HG03460 (cell line): ENCODE measurements at regions not wholly inside any gene's neighbourhood (a gene's known extent, or its start where the extent isn't known, plus 50 kb on each side); places are given as distances from the start of the nearest gene placed in this dataset.
"Not testable (repeated sequence)": the region's sequence is repeated elsewhere in the genome, so short reads cannot be mapped to it uniquely, and the experiment has no call there.

ENCODE experiments used
- ATAC-seq: cut with Tn5 transposase; IDR thresholded peaks from one replicate; pipeline ENCODE4 v1.9.1; 2021; ENCODE audit not compliant: unreplicated experiment

- ATAC-seq, result no peak
Measured at GRCh38 chr5:167920589-167920988, 370.9 kb upstream of the WWC1 start.

- no peak for ATAC-seq
Measured at GRCh38 chr5:167921796-167922195, 369.6 kb upstream of the WWC1 start.

GRCh38 chr5:167923396-167923795 is 368.0 kb upstream of the WWC1 start:
- no peak for ATAC-seq

- no peak for ATAC-seq
Measured at GRCh38 chr5:167929841-167930240, 361.6 kb upstream of the WWC1 start.

GRCh38 chr5:167934551-167934971 is 356.9 kb upstream of the WWC1 start:
- ATAC-seq, result no peak

- ATAC-seq, result no peak
Measured at GRCh38 chr5:167936022-167936421, 355.4 kb upstream of the WWC1 start.

GRCh38 chr5:167936944-167937634 is 354.4 kb upstream of the WWC1 start:
- ATAC-seq, result no peak

GRCh38 chr5:167937635-167937998 is 353.8 kb upstream of the WWC1 start:
- ATAC-seq, result no peak

- ATAC-seq, result no peak
Measured at GRCh38 chr5:167939686-167940085, 351.8 kb upstream of the WWC1 start.

- no peak for ATAC-seq
Measured at GRCh38 chr5:167940911-167941310, 350.5 kb upstream of the WWC1 start.

GRCh38 chr5:167941556-167941955 is 349.9 kb upstream of the WWC1 start:
- ATAC-seq, result not testable (repeated sequence)

GRCh38 chr5:167943343-167943742 is 348.1 kb upstream of the WWC1 start:
- ATAC-seq, result no peak

- no peak for ATAC-seq
Measured at GRCh38 chr5:167944121-167944852, 347.2 kb upstream of the WWC1 start.

- no peak for ATAC-seq
Measured at GRCh38 chr5:167945542-167946384, 345.7 kb upstream of the WWC1 start.

- no peak for ATAC-seq
Measured at GRCh38 chr5:167947306-167947705, 344.1 kb upstream of the WWC1 start.

GRCh38 chr5:167948251-167948650 is 343.2 kb upstream of the WWC1 start:
- ATAC-seq, result no peak

- no peak for ATAC-seq
Measured at GRCh38 chr5:167949435-167949834, 342.0 kb upstream of the WWC1 start.

- no peak for ATAC-seq
Measured at GRCh38 chr5:167950126-167950721, 341.2 kb upstream of the WWC1 start.

GRCh38 chr5:167951116-167951515 is 340.3 kb upstream of the WWC1 start:
- no peak for ATAC-seq

GRCh38 chr5:167952278-167952995 is 339.0 kb upstream of the WWC1 start:
- ATAC-seq, result no peak
